ENCODE measurements at regions not wholly inside any gene's neighbourhood (a gene's known extent, or its start where the extent isn't known, plus 50 kb on each side); places are given as distances from the start of the nearest gene placed in this dataset.

GRCh38 chr1:60487565-60488345 is 414.2 kb upstream of the C1orf87 start:
- TF ChIP-seq EZH2 (IDR thresholded peaks at IDR 0.05) (no peak), POLR2AphosphoS5 (IDR thresholded peaks at IDR 0.05; ENCODE audit: borderline replicate concordance, low read depth, low read length) (no peak)

All from SK-N-MC (cell line).